Testis (tissue), 2 donors: ENCODE measurements at regions not wholly inside any gene's neighbourhood (a gene's known extent, or its start where the extent isn't known, plus 50 kb on each side); places are given as distances from the start of the nearest gene placed in this dataset.

ENCODE experiments used
- DNase-seq: peaks from one replicate; pipeline ENCODE4 v3.0.0-alpha.2; 2019
- H3K27ac ChIP-seq, 2 donors: fragments of 200-600 bp; sonication (generic); one replicate each; pipeline ENCODE4 v1.5.1; 2019
- H3K27me3 ChIP-seq: fragments of 200-600 bp; sonication (generic); one replicate; pipeline ENCODE4 v1.5.1; 2019
- H3K36me3 ChIP-seq: fragments of 200-600 bp; sonication (generic); one replicate; pipeline ENCODE4 v1.5.1; 2017; ENCODE audit warnings: low read depth; ENCODE audit errors: missing control alignments
- H3K4me1 ChIP-seq: fragments of 200-600 bp; sonication (generic); one replicate; pipeline ENCODE4 v1.5.1; 2019
- H3K4me3 ChIP-seq, 2 donors: fragments of 200-600 bp; sonication (generic); one replicate each; pipeline ENCODE4 v1.5.1; 2017 to 2019
- H3K9me3 ChIP-seq: fragments of 200-600 bp; sonication (generic); one replicate; pipeline ENCODE4 v1.5.1; 2017
- POLR2A ChIP-seq: fragments of 450-650 bp; IDR thresholded peaks from one replicate; pipeline ENCODE4 v1.6.1; 2017; ENCODE audit warnings: antibody characterized with exemption, mild to moderate bottlenecking, moderate library complexity
- WGBS, 2 donors: methylation state at CpG; one replicate each; pipeline ENCODE4 v1.1.5; 2018; 5-methylcytosine and 5-hydroxymethylcytosine counted together
- intact Hi-C: fragments of 100-400 bp; cut with DNase I; formaldehyde crosslinking; loops from one replicate; pipeline ENCODE4 v1.15.1; 2023; ENCODE audit warnings: low total_unique reads
- TF ChIP-seq, protein P1 (sequence below), 3 experiments: fragments of 450-650 bp in 2 of 3; fragments of 200-600 bp in 1 of 3; sonication (generic) in 1 of 3; IDR thresholded peaks; one replicate each; pipeline ENCODE4 v1.5.1; 2016 to 2019; ENCODE audit warnings: antibody characterized with exemption in 3 of 3, mild to moderate bottlenecking in 2 of 3, moderate library complexity in 1 of 3

- H3K36me3 ChIP-seq, result no peaks in the 10 kb centered on the region
- DNase-seq, result no peak
- H3K4me3 ChIP-seq, result no peak overlapping the region
- intact Hi-C loops, result no loop called here
- 63 to 71% methylated on average over 16 of the region's 16 CpGs for WGBS, 2 donors
- no peaks in the 10 kb centered on the region for H3K27me3 ChIP-seq
- no peaks in the 10 kb centered on the region for H3K9me3 ChIP-seq
- no peaks in the 10 kb centered on the region for H3K4me1 ChIP-seq
- no peak overlapping the region for H3K27ac ChIP-seq
- TF ChIP-seq POLR2A, result no peak
- TF ChIP-seq, protein P1, sequence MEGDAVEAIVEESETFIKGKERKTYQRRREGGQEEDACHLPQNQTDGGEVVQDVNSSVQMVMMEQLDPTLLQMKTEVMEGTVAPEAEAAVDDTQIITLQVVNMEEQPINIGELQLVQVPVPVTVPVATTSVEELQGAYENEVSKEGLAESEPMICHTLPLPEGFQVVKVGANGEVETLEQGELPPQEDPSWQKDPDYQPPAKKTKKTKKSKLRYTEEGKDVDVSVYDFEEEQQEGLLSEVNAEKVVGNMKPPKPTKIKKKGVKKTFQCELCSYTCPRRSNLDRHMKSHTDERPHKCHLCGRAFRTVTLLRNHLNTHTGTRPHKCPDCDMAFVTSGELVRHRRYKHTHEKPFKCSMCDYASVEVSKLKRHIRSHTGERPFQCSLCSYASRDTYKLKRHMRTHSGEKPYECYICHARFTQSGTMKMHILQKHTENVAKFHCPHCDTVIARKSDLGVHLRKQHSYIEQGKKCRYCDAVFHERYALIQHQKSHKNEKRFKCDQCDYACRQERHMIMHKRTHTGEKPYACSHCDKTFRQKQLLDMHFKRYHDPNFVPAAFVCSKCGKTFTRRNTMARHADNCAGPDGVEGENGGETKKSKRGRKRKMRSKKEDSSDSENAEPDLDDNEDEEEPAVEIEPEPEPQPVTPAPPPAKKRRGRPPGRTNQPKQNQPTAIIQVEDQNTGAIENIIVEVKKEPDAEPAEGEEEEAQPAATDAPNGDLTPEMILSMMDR (IDR thresholded peaks at IDR 0.05), result no peak
Observed at GRCh38 chr16:73756289-73757178, 540.1 kb upstream of the PSMD7 start.

DNA sequence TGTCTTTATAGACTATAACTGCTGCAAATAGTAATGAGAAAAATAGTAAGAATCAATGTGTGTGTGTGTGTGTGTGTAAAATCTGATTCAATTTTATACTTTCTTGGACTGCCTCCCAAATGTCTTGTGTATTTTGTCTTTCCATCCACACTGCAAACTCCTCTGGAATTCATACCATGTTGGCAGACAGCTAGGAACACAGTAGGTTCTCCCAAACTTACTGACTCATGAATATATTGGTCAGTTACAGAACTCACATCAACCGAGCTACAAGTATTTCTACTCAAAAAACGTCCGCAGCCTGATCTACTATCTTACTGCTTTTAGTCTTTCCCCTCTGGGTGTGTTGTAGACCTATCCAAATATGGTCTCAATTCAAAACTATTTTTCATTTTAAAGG lies 542.7 kb upstream of the PSMD7 start:
- intact Hi-C loops, result no loop called here
- 72 to 83% methylated on average over 3 of the region's 3 CpGs for WGBS, 2 donors
- Histone ChIP-seq H3K27ac (no peak overlapping the region), H3K36me3 (no peaks in the 10 kb centered on the region), H3K27me3 (no peaks in the 10 kb centered on the region), H3K9me3 (no peaks in the 10 kb centered on the region), H3K4me1 (no peaks in the 10 kb centered on the region), H3K4me3 (no peak overlapping the region)
- DNase-seq, result no peak
- TF ChIP-seq, protein P1 (IDR thresholded peaks at IDR 0.05), result no peak
- TF ChIP-seq POLR2A, result no peak

GRCh38 chr16:73750639-73751038 lies 546.0 kb upstream of the PSMD7 start:
- Histone ChIP-seq H3K27ac (no peak overlapping the region), H3K4me3 (no peak overlapping the region), H3K9me3 (no peaks in the 10 kb centered on the region), H3K36me3 (no peaks in the 10 kb centered on the region), H3K27me3 (no peaks in the 10 kb centered on the region), H3K4me1 (no peaks in the 10 kb centered on the region)
- no peak for DNase-seq
- TF ChIP-seq, protein P1 (IDR thresholded peaks at IDR 0.05), result no peak
- TF ChIP-seq POLR2A, result no peak
- intact Hi-C loops, result no loop called here
- 57 to 64% methylated on average over 3 of the region's 3 CpGs for WGBS, 2 donors

DNA sequence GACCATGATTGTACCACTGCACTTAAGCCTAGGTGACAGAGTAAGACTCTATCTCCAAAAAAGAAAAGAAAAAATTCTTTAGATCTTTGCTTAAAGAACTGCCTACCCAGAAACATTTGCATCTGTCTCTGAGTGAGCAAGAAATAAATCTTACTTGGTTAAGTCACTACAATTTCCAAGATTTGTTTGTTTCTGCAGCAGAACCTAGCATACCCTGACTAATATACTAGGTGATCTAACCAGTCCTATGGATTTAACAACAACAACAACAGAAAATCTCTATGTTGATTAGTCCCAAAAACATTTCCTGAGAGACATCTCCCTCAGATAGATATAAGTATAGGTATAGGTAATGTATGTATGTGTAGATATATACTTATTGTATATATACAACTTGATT lies 549.3 kb upstream of the PSMD7 start:
- intact Hi-C loops, result no loop called here
- Histone ChIP-seq H3K4me1 (no peaks in the 10 kb centered on the region), H3K4me3 (no peak overlapping the region), H3K9me3 (no peaks in the 10 kb centered on the region), H3K27ac (no peak overlapping the region), H3K36me3 (no peaks in the 10 kb centered on the region), H3K27me3 (no peaks in the 10 kb centered on the region)
- no peak for DNase-seq
- TF ChIP-seq POLR2A, result no peak
- TF ChIP-seq, protein P1 (IDR thresholded peaks at IDR 0.05), result no peak

DNA sequence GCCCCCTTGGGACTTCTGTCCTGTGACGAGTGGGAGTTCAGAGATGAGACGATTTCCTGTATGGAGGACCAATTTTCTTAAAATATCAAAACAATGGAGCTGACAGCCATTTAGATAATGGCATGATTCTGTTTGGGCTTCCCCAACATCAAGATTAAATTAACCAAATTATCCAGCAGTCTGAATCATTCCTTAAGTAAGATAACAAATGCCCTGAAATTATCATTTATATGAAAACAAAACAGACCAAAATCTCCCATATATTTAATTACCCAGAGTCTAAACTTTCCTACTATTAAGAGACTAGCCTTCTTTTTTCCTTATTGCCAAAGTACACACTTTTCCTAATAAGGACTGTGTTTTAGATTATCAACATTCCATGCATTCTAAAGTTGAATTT lies 550.1 kb upstream of the PSMD7 start:
- no peak for TF ChIP-seq POLR2A
- TF ChIP-seq, protein P1 (IDR thresholded peaks at IDR 0.05), result no peak
- H3K27me3 ChIP-seq, result no peaks in the 10 kb centered on the region
- 47 to 49% methylated on average over 2 of the region's 2 CpGs for WGBS, 2 donors
- H3K4me1 ChIP-seq, result no peaks in the 10 kb centered on the region
- DNase-seq, result no peak
- no peaks in the 10 kb centered on the region for H3K36me3 ChIP-seq
- intact Hi-C loops, result no loop called here
- no peaks in the 10 kb centered on the region for H3K9me3 ChIP-seq
- no peak overlapping the region for H3K4me3 ChIP-seq
- no peak overlapping the region for H3K27ac ChIP-seq
